ENCODE measurements at regions not wholly inside any gene's neighbourhood (a gene's known extent, or its start where the extent isn't known, plus 50 kb on each side); places are given as distances from the start of the nearest gene placed in this dataset.
"Not testable (repeated sequence)": the region's sequence is repeated elsewhere in the genome, so short reads cannot be mapped to it uniquely, and the experiment has no call there.

DNA sequence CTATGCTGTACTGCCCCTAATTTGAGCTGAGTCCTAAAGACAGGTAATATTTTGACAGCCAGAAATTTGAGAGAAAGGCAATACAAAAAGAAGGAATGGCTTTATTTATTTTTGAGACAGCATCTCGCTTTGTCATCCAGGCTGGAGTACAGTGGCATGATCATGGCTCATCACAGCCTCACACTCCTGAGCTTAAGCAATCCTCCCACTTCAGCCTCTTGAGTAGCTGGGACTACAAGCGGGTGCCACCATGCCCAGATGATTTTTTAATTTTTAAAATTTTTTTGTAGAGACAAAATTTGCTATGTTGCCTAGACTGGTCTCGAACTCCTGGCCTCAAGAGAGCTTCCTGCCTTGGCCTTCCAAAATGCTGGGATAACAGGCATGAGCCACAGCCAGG lies 77.4 kb upstream of the SLC4A7 start:
- DNase-seq (ENCODE audit: low read depth in 4 of 4, low spot score in 3 of 4) = no peak

DNA sequence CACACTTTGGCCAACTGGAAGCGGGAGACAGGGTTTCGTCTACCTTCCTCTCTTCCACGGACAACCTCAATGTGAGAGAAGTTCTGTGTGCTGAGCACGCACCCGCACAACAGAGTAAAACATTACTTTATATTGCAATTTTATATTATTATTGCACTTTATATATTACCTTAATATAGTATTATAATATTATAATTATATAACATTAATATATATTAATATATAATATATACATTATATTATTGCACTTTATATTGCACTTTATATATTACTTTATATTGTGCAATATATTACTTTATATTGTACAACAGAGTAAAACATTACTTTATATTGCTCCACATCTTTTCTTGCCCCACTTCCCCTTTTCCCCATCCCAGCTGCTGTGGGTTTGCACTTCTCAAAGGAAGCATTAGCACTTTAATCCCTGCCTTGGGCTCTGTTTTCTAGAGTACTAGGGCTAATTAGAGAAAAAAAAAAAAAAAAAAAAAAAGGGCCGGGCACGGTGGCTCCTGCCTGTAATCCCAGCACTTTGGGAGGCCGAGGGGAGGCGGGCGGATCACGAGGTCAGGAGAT lies 76.4 kb upstream of the SLC4A7 start:
- DNase-seq (ENCODE audit: low read depth in 4 of 4, low spot score in 3 of 4) = no peak

DNA sequence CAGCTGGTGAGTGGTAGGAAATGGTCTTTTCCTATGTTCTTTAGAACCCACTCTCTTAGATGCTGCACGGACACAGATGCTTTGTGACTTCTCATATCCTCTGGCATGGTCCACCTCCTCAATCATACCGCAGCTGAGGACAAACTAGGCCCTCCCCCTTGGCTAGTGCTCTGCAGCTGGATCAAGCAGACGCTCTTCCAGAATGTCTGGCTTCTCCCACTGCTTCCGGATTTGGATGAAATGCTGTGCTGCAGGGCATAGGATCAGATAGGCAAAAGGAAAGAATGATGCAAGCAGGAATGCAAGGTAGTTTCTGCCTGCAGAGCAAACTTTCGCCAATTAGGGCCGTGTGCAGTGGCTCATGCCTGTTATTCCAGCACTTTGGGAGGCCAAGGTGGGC lies 75.7 kb upstream of the SLC4A7 start:
- no peak for DNase-seq (ENCODE audit: low read depth in 4 of 4, low spot score in 3 of 4)

DNA sequence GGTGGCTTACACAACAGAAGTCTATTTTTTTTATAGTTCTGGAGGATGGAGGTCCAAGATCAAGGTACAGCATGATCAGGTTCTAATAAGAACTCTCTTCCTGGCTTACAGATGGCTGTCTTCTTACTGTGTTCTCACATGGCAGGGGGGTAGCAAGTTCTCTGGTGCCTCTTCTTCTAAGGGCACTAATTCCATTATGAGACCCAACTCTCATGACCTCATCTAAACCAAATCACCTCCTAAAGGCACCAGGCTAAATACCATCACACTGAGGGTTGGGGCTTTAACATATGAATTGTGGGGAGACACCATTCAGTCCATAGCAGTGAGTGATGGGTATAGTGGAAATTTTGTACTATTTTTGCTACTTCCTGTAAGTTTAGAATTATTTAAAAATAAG lies 75.2 kb upstream of the SLC4A7 start:
- DNase-seq (ENCODE audit: low read depth in 4 of 4, low spot score in 3 of 4) = no peak

DNA sequence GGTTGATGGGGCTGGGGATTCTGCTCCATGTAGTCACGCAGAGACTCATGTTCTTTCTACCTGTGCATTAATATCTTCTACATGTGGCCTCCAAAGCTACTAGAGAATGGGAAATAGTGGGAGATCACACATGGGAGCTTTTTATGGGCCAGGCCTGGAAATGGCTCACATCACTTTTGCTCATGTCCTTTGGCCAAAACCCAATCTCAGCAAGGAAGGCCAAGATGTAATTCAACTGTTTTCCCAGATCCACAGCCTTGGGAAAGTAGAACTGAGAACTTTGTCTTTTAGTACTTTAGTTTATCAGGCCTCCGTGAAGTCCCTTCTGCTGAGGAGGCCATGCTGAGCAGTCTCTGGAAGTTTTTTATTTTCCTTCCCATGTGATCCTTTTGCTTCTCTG lies 73.2 kb upstream of the SLC4A7 start:
- DNase-seq (ENCODE audit: low read depth in 4 of 4, low spot score in 3 of 4) = no peak

DNA sequence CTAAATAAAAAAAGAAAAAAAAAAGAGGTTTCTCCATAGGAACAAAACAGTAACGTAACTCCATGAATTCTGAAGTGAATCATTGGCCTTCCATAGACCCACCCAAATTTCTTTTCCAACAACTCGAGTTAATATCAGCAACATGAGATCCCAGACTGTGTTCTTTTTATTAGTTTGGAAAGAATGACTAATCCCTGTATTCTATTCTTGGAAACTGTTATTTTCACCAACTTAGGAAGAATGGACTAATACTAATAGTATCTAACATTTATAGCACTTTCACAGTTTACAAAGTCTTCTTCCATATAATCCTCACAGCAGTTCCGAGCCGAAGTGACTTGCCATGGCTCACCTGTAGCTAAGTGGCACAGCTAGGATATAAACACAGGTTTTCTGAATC lies 72.7 kb upstream of the SLC4A7 start:
- DNase-seq (ENCODE audit: low read depth in 4 of 4, low spot score in 3 of 4) = no peak

DNA sequence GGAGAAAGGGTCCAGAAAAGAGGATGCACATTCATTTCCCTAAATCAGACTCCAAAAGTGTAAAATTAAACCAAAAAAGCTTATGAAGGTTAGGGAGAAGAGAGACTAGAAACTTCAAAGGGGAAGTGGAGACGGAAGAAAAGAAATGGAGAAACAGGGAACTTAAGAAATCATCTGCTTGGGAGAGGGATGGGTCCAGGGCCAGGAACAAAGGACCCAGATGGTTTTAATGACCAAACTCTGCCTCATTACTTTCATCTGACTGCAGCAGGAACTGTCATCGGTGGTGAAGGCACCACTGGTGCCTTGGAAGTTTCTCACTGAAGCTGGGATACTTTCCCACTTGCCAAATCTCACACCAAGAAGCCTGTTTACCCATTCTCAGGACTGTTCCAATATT lies 70.5 kb upstream of the SLC4A7 start:
- no peak for DNase-seq (ENCODE audit: low read depth in 4 of 4, low spot score in 3 of 4)

DNA sequence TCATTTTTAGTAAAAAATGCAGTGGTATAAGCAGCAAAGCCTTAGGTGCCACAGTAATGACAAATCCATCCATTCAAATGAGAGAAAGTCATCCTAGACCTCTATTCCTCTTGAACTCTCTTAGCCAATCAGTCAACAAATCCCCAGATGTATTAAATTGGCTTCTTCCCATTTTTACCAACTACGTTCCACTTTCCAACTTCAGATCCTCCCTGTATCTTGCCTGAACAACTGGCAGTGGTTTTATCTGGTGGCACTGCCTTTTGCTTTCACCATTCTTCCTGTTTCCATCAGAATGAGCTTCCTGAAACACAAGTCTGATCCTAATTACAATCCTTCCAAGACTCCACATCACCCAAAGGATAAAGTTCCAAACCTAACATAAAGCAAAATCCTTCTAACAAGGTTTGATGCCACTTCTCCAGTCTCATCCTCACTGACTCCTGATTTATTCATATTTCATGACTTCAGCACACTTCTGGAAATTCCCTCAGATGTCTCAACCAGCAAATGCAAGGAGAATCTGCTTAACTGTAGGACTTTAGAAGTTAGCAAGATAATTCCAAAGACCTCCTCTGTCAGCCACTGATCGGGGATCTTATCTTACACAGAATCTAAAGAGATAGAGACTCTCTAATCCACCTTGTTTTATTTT lies 69.8 kb upstream of the SLC4A7 start:
- DNase-seq (ENCODE audit: low read depth in 4 of 4, low spot score in 3 of 4) = no peak

DNA sequence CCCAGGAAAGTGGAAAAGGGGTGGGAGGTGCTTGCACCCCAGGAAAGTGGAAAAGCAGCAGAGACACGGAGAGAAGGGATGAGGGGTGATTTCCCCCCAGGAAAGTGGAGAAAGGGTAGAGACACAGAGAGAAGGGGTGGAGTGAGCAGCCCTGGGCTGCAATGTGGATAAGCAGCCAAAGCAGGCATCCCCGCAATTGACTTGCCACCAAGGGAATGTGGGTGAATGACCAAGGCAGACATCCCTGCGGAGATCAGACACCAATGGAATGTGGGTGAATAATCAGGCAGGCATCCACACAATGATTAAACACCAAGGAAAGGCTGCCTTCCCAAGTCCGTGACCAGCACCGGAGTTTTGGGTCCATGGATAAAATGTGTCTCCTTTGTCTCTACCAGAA lies 68.5 kb upstream of the SLC4A7 start:
- not testable (repeated sequence) for DNase-seq (ENCODE audit: low read depth in 4 of 4, low spot score in 3 of 4)

DNA sequence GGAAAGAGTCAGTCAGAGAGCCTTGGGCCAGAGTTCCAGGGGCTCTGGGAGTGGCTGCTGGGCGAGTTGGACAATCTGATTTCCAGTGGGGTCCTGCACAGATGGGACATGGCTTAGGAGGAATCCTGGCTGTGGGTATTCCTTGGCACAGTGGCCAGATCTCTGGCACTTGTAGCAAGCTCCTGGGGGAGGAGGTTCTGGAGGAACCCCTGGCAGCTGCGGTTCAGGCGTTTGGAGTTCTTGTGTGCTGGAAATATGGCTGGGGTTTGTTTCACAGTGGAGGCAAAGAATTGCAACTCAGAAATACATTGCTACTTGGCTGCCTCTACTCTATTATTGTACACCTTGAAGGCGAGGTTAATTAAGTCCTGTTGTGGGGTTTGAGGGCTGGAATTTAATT lies 67.2 kb upstream of the SLC4A7 start:
- DNase-seq (ENCODE audit: low read depth in 4 of 4, low spot score in 3 of 4) = not testable (repeated sequence)

DNA sequence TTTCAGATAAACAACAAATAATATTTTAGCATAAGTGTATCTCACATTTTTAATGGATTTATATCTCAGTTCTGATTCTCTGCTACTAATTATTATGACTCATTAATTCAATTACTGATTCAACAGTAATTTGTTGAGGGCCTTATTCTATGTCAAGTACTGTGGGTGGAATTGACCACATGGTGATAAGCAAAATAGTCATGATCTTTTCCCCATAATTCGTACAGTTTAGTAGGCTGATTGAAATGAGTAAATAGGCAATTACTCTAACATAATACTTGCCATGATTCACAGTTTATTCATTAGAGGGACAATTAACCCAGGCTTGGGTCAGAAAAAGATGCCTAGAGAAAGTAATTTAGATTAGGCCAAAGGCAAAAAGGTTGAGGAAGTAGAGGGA lies 60.9 kb upstream of the SLC4A7 start:
- no peak for DNase-seq (ENCODE audit: low read depth in 4 of 4, low spot score in 3 of 4)

DNA sequence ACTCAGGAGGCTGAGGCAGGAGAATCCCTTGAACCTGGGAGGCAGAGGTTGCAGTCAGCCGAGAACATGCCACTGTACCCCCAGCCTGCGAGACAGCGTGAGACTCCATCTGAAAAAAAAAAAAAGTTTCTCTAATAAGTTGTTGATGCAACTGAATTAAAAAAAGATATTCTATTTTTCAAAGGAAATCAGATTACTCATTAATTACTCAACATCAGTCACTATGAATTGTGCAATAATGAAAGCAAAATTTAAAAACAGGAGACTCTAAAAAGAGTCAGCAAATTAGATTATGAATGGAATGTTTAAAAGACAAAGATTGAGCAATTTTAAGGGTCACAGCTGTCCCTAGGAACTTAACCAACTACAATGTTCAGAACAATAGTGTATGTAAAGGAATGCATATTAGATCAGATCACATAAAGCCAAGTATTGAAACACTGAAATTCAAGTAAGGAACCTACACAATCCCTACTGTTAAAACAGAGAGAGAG lies 60.2 kb upstream of the SLC4A7 start:
- no peak for DNase-seq (ENCODE audit: low read depth in 4 of 4, low spot score in 3 of 4)

DNA sequence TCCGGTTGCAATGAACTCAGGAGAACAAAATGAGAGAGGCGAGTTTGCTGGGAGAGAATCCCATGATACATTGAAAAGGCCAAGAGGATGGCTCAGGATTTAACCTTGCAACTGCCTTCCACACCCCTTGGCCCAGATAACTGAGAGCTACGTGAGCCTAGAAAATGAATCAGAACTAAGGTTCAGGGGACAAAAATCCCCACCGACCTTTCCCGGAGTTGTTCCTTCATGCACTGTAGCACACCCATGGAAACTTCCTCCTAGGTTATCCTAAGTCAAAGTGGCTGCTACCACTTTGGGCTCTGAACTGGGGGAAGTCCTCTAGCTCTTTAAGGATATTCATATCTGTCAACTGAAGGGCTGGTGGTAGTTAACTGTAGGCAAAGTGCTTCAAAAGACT lies 58.3 kb upstream of the SLC4A7 start:
- no peak for DNase-seq (ENCODE audit: low read depth in 4 of 4, low spot score in 3 of 4)

DNA sequence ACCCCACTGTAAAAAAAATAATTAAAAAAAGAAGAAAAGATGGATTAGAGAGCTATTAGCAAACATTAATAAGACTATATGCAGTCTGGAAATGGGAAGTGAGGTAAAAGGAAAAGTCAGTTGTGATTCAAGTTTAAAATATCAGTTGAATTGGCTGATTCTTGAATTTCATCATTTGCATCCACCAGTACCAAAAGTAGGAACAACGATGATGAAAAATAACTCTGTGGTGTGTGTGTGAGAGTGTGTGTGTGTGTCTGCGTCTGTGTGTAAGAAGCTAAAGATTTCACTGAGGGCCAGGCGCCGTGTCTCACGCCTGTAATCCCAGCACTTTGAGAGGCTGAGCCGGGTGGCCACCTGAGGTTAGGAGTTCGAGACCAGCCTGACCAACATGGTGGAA lies 56.0 kb upstream of the SLC4A7 start:
- no peak for DNase-seq (ENCODE audit: low read depth in 4 of 4, low spot score in 3 of 4)

DNA sequence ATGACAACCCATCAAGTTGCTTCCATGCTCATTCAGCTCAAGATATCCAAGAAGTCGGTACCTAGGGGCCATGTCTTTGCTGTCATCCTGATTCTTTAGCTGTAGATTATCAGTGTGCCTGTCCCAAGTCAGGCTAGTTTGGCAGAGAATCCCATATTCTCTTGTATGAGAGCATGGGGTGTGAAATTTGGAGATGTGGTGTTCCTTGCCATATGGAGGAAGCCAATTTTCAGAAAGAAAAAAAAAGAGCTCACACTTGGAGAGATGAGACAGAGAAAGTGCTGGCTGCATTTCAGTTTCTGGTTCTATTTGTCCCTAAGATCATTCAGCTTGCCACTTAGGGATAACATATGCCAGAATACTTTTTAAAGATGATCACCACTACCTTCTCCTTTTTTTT lies 52.3 kb upstream of the SLC4A7 start:
- no peak for DNase-seq (ENCODE audit: low read depth in 4 of 4, low spot score in 3 of 4)

DNA sequence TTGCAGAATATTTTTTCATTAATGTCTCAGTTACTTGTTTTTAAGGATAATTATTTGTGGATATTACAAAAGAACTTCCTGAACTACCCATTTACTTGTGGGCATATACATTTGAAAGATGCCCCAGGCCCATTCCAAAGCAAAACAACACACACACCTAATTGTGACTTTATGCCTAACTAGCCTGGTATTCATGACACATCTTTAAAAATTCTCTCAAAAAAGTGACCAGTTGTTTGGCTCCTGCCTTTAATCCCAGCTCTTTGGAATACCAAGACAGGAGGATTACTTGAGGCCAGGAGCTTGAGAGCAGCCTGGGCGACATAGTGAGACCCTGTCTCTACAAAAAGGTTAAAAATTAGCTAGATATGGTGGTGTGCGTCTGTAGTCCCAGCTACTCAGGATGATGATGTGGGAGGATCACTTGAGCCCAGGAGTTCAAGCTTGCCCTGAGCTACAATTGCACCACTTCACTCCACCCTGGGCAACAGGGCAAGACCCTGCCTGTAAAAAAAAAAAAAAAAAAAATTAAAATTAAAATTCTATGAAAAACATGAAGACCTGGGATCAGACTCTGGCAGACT lies 51.7 kb upstream of the SLC4A7 start:
- DNase-seq (ENCODE audit: low read depth in 4 of 4, low spot score in 3 of 4) = no peak

DNA sequence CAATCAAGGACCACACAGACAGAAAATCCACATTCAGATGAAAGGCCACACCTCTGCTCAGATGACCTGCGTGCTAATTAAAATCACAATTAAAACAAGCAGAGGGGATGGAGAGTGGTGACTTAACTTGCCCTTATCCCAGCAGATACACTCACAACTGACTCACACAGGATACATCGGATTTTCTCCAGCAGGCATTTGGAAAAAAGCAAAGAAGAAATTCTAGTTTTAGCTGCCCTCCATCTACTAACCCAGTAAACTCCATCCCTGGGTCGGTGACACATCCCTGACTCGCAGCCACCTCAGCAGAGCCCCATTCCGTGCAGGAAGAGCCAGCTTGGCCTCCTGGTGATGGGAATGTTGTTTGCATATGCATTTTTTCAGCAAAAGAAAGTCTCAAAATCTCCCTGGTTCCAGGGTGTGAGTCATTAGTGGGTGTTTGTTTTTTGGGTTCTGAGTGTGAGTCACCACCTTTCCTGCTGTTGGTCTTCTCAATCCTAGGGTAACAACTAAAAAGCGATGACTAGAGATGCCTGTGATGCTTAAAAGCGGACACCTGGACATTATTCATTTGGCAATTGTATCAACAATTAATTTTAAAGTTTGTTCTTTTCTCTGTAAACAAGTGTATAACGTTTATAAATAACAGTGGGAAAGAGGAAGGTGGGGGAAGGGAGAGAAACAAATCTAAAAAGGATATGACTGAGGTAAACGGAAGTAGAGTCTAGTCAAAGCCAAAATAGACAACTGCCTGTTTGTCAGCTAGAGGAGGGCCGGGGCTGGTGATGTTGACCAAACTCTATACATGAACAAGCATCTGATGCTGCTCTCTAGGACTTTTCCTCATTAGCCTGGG lies 49.8 kb upstream of the SLC4A7 start:
- DNase-seq (ENCODE audit: low read depth in 4 of 4, low spot score in 3 of 4) = no peak

All from right renal pelvis (tissue), 4 donors.